ENCODE measurements at regions not wholly inside any gene's neighbourhood (a gene's known extent, or its start where the extent isn't known, plus 50 kb on each side); places are given as distances from the start of the nearest gene placed in this dataset.

- TF ChIP-seq EP300 (IDR thresholded peaks at IDR 0.05; ENCODE audit: low read depth) (no peak), CTCF (IDR thresholded peaks at IDR 0.05) (no peak), POLR2AphosphoS5 (IDR thresholded peaks at IDR 0.05) (no peak), POLR2A (IDR thresholded peaks at IDR 0.05) (no peak)
Observed at GRCh38 chr11:15871904-15872626, 484.3 kb downstream of the SOX6 start.
